CD4-positive, alpha-beta T cell (primary cell): ENCODE measurements at regions not wholly inside any gene's neighbourhood (a gene's known extent, or its start where the extent isn't known, plus 50 kb on each side); places are given as distances from the start of the nearest gene placed in this dataset.

Source experiments
- ATAC-seq: fragments of 200-7000 bp; cut with Tn5 transposase; one replicate; pipeline ENCODE4 v1.10.0; 2022; ENCODE audit warnings: mild to moderate bottlenecking; ENCODE audit not compliant: poor library complexity
- CTCF ChIA-PET: fragments of 350-600 bp; sonication (Branson Sonifier 250); formaldehyde crosslinking; loops from one replicate; lab custom pipeline; 2021; ENCODE audit warnings: antibody characterized with exemption, inconsistent platforms; lab: Charles Lee
- POLR2A ChIA-PET: fragments of 350-600 bp; sonication (Branson Sonifier 250); formaldehyde crosslinking; loops from one replicate; lab custom pipeline; 2021; ENCODE audit warnings: antibody characterized with exemption, inconsistent platforms; lab: Charles Lee
- DNase-seq, 14 experiments: peaks; one replicate each; pipeline ENCODE4 v3.0.0-alpha.2; 2013 to 2020; ENCODE audit warnings: mixed read lengths in 2 of 14
- H3K27ac ChIP-seq, 2 donors: one replicate each; pipeline versions ENCODE4 v1.5.1 to v1.7.0; 2013; ENCODE audit warnings: low read length in 2 of 2, low read depth in 1 of 2, mild to moderate bottlenecking in 1 of 2
- H3K27me3 ChIP-seq, 2 experiments: 1 replicate in 1 of 2; 2 replicates in 1 of 2; pipeline versions ENCODE4 v1.6.1 to v1.7.0; 2013; ENCODE audit warnings: low read length in 2 of 2, control low read depth in 1 of 2, mild to moderate bottlenecking in 1 of 2, moderate library complexity in 1 of 2; ENCODE audit not compliant: insufficient read depth in 2 of 2, control insufficient read depth in 1 of 2
- H3K36me3 ChIP-seq: one replicate; pipeline ENCODE4 v1.6.1; 2013; ENCODE audit warnings: low read length, control low read depth; ENCODE audit not compliant: insufficient read depth
- H3K4me1 ChIP-seq: one replicate; pipeline ENCODE4 v1.6.1; 2013; ENCODE audit warnings: low read length, control low read depth; ENCODE audit not compliant: insufficient read depth
- H3K4me3 ChIP-seq: one replicate; pipeline ENCODE4 v1.5.1; 2013; ENCODE audit warnings: mild to moderate bottlenecking, low read length, moderate library complexity
- H3K9me3 ChIP-seq, 2 experiments: 1 replicate in 1 of 2; 2 replicates in 1 of 2; pipeline versions ENCODE4 v1.6.1 to v1.7.0; 2013; ENCODE audit warnings: low read length in 2 of 2, mild to moderate bottlenecking in 2 of 2, control low read depth in 1 of 2, moderate library complexity in 1 of 2; ENCODE audit not compliant: control insufficient read depth in 1 of 2, insufficient read depth in 1 of 2
- H3K27ac Mint-ChIP-seq: one replicate; pipeline ENCODE4 v1.8.0; 2020; ENCODE audit warnings: mixed read lengths
- H3K27me3 Mint-ChIP-seq: one replicate; pipeline ENCODE4 v1.8.0; 2021; ENCODE audit warnings: mixed read lengths
- H3K36me3 Mint-ChIP-seq: one replicate; pipeline ENCODE4 v1.8.0; 2021; ENCODE audit warnings: low read depth, mixed read lengths
- H3K4me1 Mint-ChIP-seq: one replicate; pipeline ENCODE4 v1.8.0; 2021; ENCODE audit warnings: low read depth, mixed read lengths
- H3K4me3 Mint-ChIP-seq: one replicate; pipeline ENCODE4 v1.8.0; 2020; ENCODE audit warnings: mild to moderate bottlenecking, mixed read lengths
- H3K9me3 Mint-ChIP-seq: one replicate; pipeline ENCODE4 v1.8.0; 2020; ENCODE audit warnings: mixed read lengths
- CTCF ChIP-seq: fragments of 200-600 bp; IDR thresholded peaks from one replicate; pipeline ENCODE4 v1.8.0; 2022; ENCODE audit warnings: antibody characterized with exemption, mild to moderate bottlenecking
- intact Hi-C, 2 experiments: fragments of 100-400 bp; cut with DNase I in 1 of 2; cut with micrococcal nuclease in 1 of 2; formaldehyde crosslinking; loops; one replicate each; pipeline versions ENCODE4 v1.15.1 to v1.9.0; 2023 to 2025; cut with DNase I, micrococcal nuclease

GRCh38 chr10:27599546-27599945 lies 95.4 kb downstream of the RAB18 start:
- Histone ChIP-seq H3K4me1 (no peaks in the 10 kb centered on the region), H3K27me3 (no peaks in the 10 kb centered on the region), H3K27ac (no peak overlapping the region), H3K4me3 (no peak overlapping the region), H3K9me3 (peaks cover 0 to 5% of the 10 kb centered on the region in 2 experiments), H3K36me3 (no peaks in the 10 kb centered on the region)
- ChIA-PET POLR2A (no interaction called here), CTCF (no interaction called here)
- no peaks in the 10 kb centered on the region for H3K4me1 Mint-ChIP-seq
- TF ChIP-seq CTCF: no peak
- intact Hi-C loops: no loop called here
- no peak overlapping the region for H3K27ac Mint-ChIP-seq
- peaks cover 5% of the 10 kb centered on the region for H3K27me3 Mint-ChIP-seq
- no peak overlapping the region for H3K4me3 Mint-ChIP-seq
- DNase-seq (no peak), ATAC-seq (no peak)
- peaks cover 7% of the 10 kb centered on the region for H3K9me3 Mint-ChIP-seq
- H3K36me3 Mint-ChIP-seq: no peaks in the 10 kb centered on the region

- Mint-ChIP-seq H3K4me3 (no peak overlapping the region), H3K27me3 (peaks cover 5% of the 10 kb centered on the region), H3K4me1 (no peaks in the 10 kb centered on the region), H3K27ac (no peak overlapping the region), H3K9me3 (peaks cover 5% of the 10 kb centered on the region), H3K36me3 (no peaks in the 10 kb centered on the region)
- Histone ChIP-seq H3K27ac (no peak overlapping the region), H3K4me1 (no peaks in the 10 kb centered on the region), H3K36me3 (no peaks in the 10 kb centered on the region), H3K9me3 (peaks cover 0 to 5% of the 10 kb centered on the region in 2 experiments), H3K27me3 (no peaks in the 10 kb centered on the region), H3K4me3 (no peak overlapping the region)
- no peak for ATAC-seq
- no peak for TF ChIP-seq CTCF
- ChIA-PET POLR2A (no interaction called here), CTCF (no interaction called here)
- intact Hi-C loops: no loop called here
- no peak for DNase-seq
Measured at GRCh38 chr10:27600930-27601329, 96.8 kb downstream of the RAB18 start.

- Histone ChIP-seq H3K4me1 (no peaks in the 10 kb centered on the region), H3K9me3 (peaks cover 0 to 5% of the 10 kb centered on the region in 2 experiments), H3K27ac (no peak overlapping the region), H3K36me3 (no peaks in the 10 kb centered on the region), H3K27me3 (no peaks in the 10 kb centered on the region), H3K4me3 (no peak overlapping the region)
- intact Hi-C loops: no loop called here
- Mint-ChIP-seq H3K4me3 (no peak overlapping the region), H3K9me3 (peaks cover 5% of the 10 kb centered on the region), H3K27me3 (peaks cover 5% of the 10 kb centered on the region), H3K27ac (no peak overlapping the region), H3K4me1 (no peaks in the 10 kb centered on the region), H3K36me3 (no peaks in the 10 kb centered on the region)
- DNase-seq (no peak), ATAC-seq (no peak)
- TF ChIP-seq CTCF: no peak
- ChIA-PET POLR2A (no interaction called here), CTCF (no interaction called here)
Measured at GRCh38 chr10:27601503-27601902, 97.4 kb downstream of the RAB18 start.
